ENCODE measurements at regions not wholly inside any gene's neighbourhood (a gene's known extent, or its start where the extent isn't known, plus 50 kb on each side); places are given as distances from the start of the nearest gene placed in this dataset.

- Histone ChIP-seq H4K20me1 (ENCODE audit: insufficient read depth, low read length) (no peaks in the 10 kb centered on the region), H3K36me3 (ENCODE audit: insufficient read depth, low read length) (no peaks in the 10 kb centered on the region), H3K9ac (ENCODE audit: low read length) (no peak overlapping the region), H3K4me2 (ENCODE audit: low read length) (no peak overlapping the region), H3K9me2 (ENCODE audit: low read depth, low read length) (no peaks in the 10 kb centered on the region), H3F3A (ENCODE audit: insufficient read depth, low read length) (no peaks in the 10 kb centered on the region), H3K27me3 (ENCODE audit: insufficient read depth, low read length) (no peaks in the 10 kb centered on the region), H2AFZ (ENCODE audit: low read length) (no peak overlapping the region), H3K9me3 (ENCODE audit: low read length) (no peaks in the 10 kb centered on the region), H3K4me3 (ENCODE audit: low read depth, low read length, poor library complexity, severe bottlenecking) (no peak overlapping the region), H3K79me2 (ENCODE audit: insufficient read depth, low read length) (no peaks in the 10 kb centered on the region), H3K27ac (ENCODE audit: low read depth, low read length, poor library complexity, severe bottlenecking) (no peak overlapping the region), H3K4me1 (ENCODE audit: insufficient read depth, low read length, severe bottlenecking) (no peaks in the 10 kb centered on the region)
- TF ChIP-seq EZH2 (IDR thresholded peaks at IDR 0.05; ENCODE audit: borderline replicate concordance, low read length) (no peak), CTCF (IDR thresholded peaks at IDR 0.05; ENCODE audit: low read length) (no peak)
Measured at GRCh38 chr5:6003040-6003825, 375.1 kb downstream of the MED10 start.

- Histone ChIP-seq H3K9ac (ENCODE audit: low read length) (no peak overlapping the region), H2AFZ (ENCODE audit: low read length) (no peak overlapping the region), H3K4me2 (ENCODE audit: low read length) (no peak overlapping the region), H3K27ac (ENCODE audit: low read depth, low read length, poor library complexity, severe bottlenecking) (no peak overlapping the region), H4K20me1 (ENCODE audit: insufficient read depth, low read length) (no peaks in the 10 kb centered on the region), H3K79me2 (ENCODE audit: insufficient read depth, low read length) (no peaks in the 10 kb centered on the region), H3K4me3 (ENCODE audit: low read depth, low read length, poor library complexity, severe bottlenecking) (no peak overlapping the region), H3K9me3 (ENCODE audit: low read length) (no peaks in the 10 kb centered on the region), H3K36me3 (ENCODE audit: insufficient read depth, low read length) (no peaks in the 10 kb centered on the region), H3F3A (ENCODE audit: insufficient read depth, low read length) (no peaks in the 10 kb centered on the region), H3K27me3 (ENCODE audit: insufficient read depth, low read length) (no peaks in the 10 kb centered on the region), H3K4me1 (ENCODE audit: insufficient read depth, low read length, severe bottlenecking) (no peaks in the 10 kb centered on the region), H3K9me2 (ENCODE audit: low read depth, low read length) (no peaks in the 10 kb centered on the region)
- no peak for TF ChIP-seq CTCF (IDR thresholded peaks at IDR 0.05; ENCODE audit: low read length)
- no peak for TF ChIP-seq EZH2 (IDR thresholded peaks at IDR 0.05; ENCODE audit: borderline replicate concordance, low read length)
Measured at GRCh38 chr5:6000867-6001266, 377.5 kb downstream of the MED10 start.

- no peaks in the 10 kb centered on the region for H4K20me1 ChIP-seq (ENCODE audit: insufficient read depth, low read length)
- TF ChIP-seq EZH2 (IDR thresholded peaks at IDR 0.05; ENCODE audit: borderline replicate concordance, low read length) (no peak), CTCF (IDR thresholded peaks at IDR 0.05; ENCODE audit: low read length) (no peak)
Measured at GRCh38 chr5:5995819-5996218, 382.5 kb downstream of the MED10 start.

More at GRCh38 chr5:5995819-5996218, 382.5 kb downstream of the MED10 start:
- no peak overlapping the region for H3K9ac ChIP-seq (ENCODE audit: low read length)
- H3K9me2 ChIP-seq (ENCODE audit: low read depth, low read length): no peaks in the 10 kb centered on the region
- no peak overlapping the region for H3K27ac ChIP-seq (ENCODE audit: low read depth, low read length, poor library complexity, severe bottlenecking)
- no peaks in the 10 kb centered on the region for H3K9me3 ChIP-seq (ENCODE audit: low read length)
- no peaks in the 10 kb centered on the region for H3F3A ChIP-seq (ENCODE audit: insufficient read depth, low read length)
- H3K4me3 ChIP-seq (ENCODE audit: low read depth, low read length, poor library complexity, severe bottlenecking): no peak overlapping the region
- no peak overlapping the region for H2AFZ ChIP-seq (ENCODE audit: low read length)
- H3K79me2 ChIP-seq (ENCODE audit: insufficient read depth, low read length): no peaks in the 10 kb centered on the region
- no peak overlapping the region for H3K4me2 ChIP-seq (ENCODE audit: low read length)
- no peaks in the 10 kb centered on the region for H3K36me3 ChIP-seq (ENCODE audit: insufficient read depth, low read length)
- no peaks in the 10 kb centered on the region for H3K4me1 ChIP-seq (ENCODE audit: insufficient read depth, low read length, severe bottlenecking)
- no peaks in the 10 kb centered on the region for H3K27me3 ChIP-seq (ENCODE audit: insufficient read depth, low read length)
